GM19240 (cell line): ENCODE measurements at regions not wholly inside any gene's neighbourhood (a gene's known extent, or its start where the extent isn't known, plus 50 kb on each side); places are given as distances from the start of the nearest gene placed in this dataset.

Source experiments
- DNase-seq: peaks from one replicate; pipeline ENCODE4 v3.0.0; 2011; ENCODE audit warnings: low spot score; ENCODE audit not compliant: insufficient read length

GRCh38 chr1:82704966-82705365 lies 904.2 kb downstream of the ADGRL2 start:
- no peak for DNase-seq

DNA sequence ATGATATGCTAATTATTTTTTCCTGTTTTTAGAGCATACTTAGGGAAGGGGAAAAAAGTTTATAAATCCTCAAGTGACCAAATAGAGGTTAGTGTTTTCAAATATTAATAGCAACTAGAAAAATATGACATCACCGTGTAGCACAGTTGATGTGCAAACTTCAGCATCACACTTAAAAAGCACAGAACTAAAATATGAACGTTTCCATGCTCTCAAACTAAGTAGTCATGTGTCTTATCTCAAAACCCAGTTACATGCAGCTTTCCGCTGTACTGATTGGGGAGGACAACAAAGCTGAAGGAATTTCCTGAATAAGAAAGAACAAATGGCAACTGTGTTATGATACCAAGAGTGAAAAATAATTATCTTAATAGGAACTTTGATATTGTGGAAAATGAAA lies 903.7 kb downstream of the ADGRL2 start:
- DNase-seq: no peak

GRCh38 chr1:82703951-82704350 lies 903.2 kb downstream of the ADGRL2 start:
- no peak for DNase-seq

- no peak for DNase-seq
Observed at GRCh38 chr1:82700476-82700875, 899.7 kb downstream of the ADGRL2 start.

DNA sequence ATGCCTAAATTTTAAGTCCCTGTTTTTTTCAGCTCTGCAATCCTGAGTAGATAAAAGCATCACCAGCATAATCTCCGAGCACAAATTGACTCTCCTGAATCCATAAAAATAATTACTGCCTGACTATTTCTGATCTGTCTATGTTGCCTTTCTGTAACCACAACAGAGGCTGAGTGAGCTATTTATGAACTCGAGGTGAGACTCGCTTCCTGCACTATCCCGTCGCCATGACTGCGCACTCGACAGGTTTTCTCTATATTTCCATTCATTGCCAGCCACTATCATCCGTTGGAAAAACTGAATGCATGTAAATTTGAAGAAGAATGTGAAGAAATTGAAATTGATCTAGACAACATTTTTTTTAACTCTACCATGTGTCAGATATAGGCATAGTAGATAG lies 897.2 kb downstream of the ADGRL2 start:
- DNase-seq: no peak

- no peak for DNase-seq
Observed at GRCh38 chr1:82695443-82695842, 894.7 kb downstream of the ADGRL2 start.

DNA sequence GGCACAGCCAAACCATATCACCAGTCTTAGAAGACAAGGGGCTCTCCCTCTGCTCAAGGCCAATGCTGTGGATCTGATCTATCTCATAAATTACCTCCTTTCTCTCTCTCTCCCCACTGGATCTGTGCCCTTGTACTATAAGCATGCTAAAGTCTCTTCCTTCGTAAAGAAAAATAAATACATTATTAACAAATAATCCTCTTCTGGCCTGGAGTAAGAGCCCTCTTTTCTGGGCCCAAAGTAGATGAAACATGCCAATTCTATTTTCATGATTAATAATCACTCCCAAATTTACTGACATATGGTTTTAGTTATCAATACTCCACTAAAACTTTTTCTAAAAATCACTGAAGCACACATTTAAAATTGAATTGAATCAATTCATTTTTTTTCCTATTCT lies 889.7 kb downstream of the ADGRL2 start:
- no peak for DNase-seq

GRCh38 chr1:82689217-82689616 lies 888.5 kb downstream of the ADGRL2 start:
- no peak for DNase-seq

- no peak for DNase-seq
Observed at GRCh38 chr1:82686774-82687173, 886.0 kb downstream of the ADGRL2 start.

DNA sequence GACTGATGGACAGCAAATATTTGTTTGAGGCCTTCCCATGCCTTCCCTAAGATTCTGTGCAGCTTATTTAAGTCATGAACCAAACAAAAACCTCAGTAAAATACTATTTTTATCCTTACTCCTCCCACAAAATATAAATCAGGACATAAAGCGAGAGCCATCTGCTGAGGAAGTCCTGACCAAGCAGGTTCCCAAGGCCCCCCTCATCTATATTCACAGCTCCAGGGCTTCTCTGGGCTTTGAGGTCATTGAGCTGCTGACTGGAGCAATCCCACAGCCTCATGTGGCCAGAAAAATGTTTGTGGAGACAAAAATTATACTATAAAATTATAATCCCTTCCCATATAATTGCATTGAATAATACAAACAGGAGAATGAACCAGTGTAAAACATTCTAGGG lies 846.2 kb downstream of the ADGRL2 start:
- no peak for DNase-seq

DNA sequence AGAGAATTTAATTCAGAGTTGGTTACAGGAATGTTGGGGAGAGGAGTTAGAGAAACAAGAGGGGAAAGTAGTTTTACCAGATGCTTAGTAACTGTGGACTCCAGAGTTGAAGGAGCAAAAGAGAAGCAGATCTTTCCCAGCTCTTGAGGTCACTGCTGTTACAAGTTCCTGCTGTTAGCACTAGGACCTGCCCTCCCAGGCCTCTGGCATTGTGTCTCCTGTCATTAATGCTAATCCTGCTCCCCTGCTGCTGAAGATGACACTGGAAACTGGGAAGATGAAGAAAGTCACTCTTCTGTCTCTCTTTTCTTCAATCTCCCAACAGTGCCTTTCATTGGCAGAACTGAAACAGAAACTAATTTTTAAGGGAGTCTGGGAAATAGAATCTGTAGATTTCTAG lies 845.6 kb downstream of the ADGRL2 start:
- DNase-seq: no peak

DNA sequence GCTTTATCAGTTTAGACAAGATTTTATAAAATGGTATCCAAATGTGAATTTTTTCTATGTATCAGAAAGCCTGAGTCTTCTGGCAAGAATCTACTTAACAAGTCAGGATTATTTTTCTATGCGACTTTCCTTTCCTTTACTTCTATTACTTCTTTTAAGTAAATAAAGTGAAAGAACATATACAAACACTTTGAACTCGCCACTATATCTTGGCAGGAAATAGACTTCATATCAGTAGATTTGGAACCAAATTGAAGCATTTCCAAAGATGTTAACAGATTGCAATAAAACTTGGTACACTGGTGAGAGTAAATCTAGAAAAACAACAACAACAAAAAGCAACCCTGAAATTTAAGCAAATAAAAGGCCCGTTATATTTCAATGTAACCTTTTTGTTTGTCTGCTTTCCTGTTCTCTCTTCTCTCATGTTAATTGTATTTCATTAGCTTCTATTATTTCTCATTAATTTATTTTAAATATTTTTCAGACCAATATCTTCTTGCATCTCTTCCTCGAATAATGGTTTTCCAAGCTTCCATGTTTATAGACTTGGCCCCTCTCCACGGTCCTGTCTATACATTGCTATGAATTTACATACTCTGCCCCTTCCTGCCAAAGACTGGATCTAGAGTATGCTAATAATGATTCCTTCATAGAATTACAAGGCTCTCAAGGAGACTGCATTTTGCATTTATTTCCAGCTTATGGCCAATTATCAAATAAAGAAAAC lies 843.6 kb downstream of the ADGRL2 start:
- no peak for DNase-seq

- DNase-seq: no peak
Observed at GRCh38 chr1:82640352-82640751, 839.6 kb downstream of the ADGRL2 start.

GRCh38 chr1:82634266-82634665 lies 833.5 kb downstream of the ADGRL2 start:
- no peak for DNase-seq

DNA sequence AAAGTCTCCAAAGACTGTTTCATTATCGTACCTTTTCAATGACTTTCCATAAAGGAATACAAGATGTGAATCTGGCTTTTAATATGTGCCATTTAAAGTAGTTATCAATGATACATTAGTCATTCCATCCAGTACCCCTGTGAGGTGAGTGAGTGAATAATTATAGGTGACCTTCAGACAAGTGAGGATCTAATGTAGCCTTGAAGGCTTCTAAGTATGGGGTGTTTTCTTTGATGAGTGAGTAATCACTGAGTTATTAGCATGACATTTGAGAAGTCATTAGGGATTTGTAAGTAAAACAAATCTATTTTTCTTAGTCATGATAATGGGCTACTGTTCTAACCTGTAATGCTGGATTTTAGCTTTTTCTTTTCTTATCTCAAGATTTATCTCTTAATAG lies 831.4 kb downstream of the ADGRL2 start:
- DNase-seq: no peak

DNA sequence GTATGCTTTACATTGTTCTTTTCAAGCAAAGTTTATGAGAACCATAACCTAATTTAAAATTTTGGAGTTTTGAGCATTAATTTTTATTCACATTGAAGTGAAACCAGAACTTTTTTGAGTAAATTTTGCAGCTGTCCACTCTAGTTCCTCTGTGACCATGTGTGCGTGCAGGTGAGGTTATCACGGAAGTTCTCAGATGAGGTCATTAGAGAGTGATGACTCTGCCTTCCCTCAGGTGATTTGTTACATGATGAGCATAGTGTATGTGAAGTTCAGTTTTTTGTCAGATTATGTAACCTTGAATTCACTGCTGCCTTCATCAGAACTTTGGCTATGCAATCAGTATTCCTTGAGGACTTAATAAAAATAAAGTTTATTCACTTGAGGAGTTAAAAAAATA lies 828.2 kb downstream of the ADGRL2 start:
- no peak for DNase-seq

- DNase-seq: no peak
Observed at GRCh38 chr1:82625537-82625936, 824.8 kb downstream of the ADGRL2 start.

DNA sequence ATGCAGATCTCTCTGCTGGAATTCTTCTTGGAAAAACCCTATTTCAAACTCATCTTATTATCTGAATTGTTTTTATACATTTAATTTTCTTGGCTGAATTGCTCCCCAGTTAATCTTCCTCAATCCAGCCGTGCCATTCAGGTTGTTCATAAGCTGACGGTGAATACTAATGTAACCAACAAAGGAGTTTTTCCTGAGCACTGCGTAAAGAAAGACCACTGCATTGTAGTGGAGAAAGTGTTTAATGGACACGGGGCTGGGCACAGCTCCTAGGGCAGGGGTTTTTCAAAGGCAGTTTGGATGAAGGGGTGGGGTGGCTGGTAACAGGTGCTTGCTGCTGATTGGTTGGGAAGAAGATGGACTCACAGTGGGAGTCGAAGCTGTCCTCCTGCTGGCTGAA lies 820.3 kb downstream of the ADGRL2 start:
- no peak for DNase-seq

- DNase-seq: no peak
Observed at GRCh38 chr1:82614090-82614489, 813.4 kb downstream of the ADGRL2 start.

GRCh38 chr1:82612986-82613385 lies 812.3 kb downstream of the ADGRL2 start:
- no peak for DNase-seq

DNA sequence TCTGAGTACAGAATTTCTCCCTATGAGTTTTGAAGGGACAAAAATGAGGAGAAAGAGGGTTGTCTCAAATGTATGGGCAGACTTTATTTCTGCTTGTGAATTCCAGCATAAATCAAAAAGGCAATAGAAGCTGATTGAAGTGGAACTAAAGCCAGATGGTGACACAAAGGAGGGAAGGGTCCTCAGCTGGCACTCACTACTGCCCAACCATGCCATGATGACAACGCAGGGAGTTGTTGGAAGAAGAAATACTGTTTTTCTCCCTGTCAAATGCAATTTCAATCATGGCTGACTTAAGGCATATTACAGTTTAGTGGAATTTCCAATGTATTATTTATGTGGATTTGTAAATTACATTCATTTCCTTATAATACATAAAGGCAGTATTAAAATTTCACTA lies 805.8 kb downstream of the ADGRL2 start:
- DNase-seq: no peak

DNA sequence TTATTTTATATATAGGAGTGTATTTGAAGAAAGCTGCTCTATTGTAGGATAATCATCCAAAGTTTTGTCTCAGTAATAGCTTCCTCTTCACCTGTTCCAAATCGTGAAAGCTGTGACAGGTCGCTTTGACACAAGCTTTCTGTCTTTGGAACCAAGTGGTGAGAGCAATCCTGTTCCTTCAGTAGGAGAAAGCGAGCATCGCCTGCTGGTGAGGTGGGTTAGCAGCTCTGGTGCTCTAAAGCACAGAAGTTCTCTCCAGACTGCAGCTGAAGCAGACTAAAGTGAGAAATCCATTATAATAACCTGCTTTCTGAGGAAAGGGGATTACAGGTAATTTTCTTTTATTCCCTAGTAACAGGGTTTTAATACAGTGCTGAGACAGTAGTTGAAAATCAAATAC lies 803.8 kb downstream of the ADGRL2 start:
- no peak for DNase-seq

DNA sequence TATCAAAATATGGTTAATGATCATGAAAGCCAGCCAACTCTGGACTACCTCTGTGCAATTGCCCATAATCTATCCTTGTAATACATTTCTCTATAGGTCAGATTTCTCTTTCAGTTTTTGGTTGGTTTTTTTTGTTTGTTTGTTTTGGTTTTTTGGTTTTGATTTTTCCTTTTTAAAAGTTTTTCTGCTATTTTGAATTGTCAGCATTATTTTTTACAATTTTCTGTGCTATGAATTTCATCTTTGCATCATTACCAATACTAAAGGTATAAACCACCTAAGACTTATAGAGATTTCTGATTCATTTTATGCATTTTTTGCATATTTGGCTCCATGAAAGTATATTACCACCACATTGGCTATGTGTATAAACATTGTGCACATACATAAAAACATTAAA lies 799.6 kb downstream of the ADGRL2 start:
- no peak for DNase-seq

DNA sequence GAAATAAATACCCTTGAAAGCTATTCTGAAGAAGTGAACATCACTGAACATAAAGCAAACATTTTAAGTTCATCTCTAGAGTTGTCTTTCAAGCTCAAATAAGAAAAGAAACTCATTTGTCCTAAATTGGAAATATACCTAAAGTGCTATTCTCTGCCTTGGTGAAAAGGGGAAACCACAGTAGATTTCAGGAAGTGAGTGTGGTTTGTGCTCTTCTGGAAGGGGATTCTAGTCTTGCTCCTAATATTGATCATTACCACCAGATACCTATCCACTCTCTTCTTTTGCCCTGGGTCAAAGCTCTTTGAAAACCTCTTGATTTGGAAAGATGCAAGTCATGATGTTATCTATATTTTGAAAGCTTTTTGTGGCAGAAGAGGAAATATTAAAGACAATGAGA lies 798.1 kb downstream of the ADGRL2 start:
- no peak for DNase-seq
